CD4-positive, alpha-beta T cell treated with Interleukin-2 at 100 ng/mL for 4 hours (primary cell): ENCODE measurements at regions not wholly inside any gene's neighbourhood (a gene's known extent, or its start where the extent isn't known, plus 50 kb on each side); places are given as distances from the start of the nearest gene placed in this dataset.
"Not testable (repeated sequence)": the region's sequence is repeated elsewhere in the genome, so short reads cannot be mapped to it uniquely, and the experiment has no call there.

Experiments used
- DNase-seq: peaks from one replicate; pipeline ENCODE4 v3.0.0-alpha.2; 2020; ENCODE audit warnings: low spot score

DNA sequence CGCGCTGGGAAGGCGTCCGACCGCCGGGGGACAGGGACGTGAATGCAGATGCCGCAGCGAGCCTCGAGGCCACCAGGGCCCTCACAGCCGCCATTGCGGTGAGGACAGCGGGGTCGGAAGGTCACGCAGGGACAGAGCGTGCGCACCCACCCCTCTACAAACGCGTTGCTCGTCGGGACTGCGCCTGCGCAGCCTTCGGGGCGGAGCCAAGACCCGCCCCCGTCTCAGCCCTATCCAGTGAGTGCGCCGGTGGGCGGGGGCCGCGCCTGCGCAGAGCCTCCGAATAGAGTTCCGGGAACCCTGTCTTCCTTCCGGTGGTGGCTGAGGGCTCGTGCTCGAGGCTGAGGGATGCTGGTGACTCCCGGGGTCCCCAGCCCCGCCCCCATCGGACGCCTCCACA, 5393.1 kb upstream of the TPTE start:
- peak; percentile 97 for DNase-seq

DNA sequence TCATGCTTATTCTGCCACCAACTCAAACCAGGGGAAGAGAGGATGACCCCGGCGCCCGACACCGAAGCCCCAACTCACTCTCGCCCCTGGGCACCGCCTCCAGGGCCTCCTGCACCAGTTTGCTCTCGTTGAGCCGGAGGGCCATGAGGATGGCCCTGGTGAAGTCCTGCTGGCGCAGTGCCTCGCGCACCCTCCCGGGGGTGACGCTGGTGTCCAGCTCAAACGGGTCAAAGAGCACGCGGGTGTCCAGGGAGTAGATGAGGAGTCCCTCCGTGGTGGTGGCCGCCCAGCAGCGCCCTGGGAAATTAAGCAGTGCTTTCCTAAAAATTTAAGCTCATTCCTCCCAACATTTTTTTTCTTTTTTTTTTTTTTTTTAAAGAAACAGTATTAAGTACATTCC, 5387.6 kb upstream of the TPTE start:
- DNase-seq, result not testable (repeated sequence)

DNA sequence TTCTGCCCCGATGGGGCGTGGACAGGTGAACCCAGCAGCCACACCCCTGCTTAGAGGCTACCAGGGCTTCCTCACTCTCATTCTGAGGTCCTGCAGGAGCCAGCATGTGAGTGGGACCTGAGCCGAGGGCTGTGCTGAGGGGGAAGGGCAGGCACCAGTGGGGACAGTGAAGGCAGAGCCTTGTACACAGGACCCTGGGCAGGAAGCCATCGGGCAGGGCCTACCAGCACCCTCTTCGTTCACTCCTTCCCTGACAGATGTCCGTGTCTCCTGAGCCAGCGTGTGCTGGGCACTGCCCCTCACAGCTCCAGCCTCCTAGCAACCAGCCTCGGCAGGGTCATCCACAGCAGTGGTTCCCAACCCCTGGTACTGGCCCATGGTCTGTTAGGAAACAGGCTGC, 5385.0 kb upstream of the TPTE start:
- not testable (repeated sequence) for DNase-seq

DNA sequence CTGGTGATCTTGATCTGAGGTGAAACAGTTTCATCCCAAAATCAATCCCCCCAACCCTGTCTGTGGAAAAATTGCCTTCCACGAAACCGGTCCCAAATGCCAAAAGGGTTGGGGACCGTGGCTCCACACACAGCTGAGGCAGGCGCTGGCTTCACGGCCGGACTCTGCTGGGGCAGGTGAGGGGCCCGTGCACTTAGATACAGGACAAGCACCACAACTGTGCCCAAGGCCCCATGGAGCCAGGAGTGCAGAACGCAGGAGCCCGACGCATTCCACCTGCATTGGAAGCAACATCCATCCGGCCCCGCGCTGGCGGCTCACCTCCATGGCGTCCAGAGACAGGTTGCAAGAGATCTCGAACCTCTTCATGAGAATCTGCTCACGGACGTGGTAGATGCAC, 5384.4 kb upstream of the TPTE start:
- not testable (repeated sequence) for DNase-seq

DNA sequence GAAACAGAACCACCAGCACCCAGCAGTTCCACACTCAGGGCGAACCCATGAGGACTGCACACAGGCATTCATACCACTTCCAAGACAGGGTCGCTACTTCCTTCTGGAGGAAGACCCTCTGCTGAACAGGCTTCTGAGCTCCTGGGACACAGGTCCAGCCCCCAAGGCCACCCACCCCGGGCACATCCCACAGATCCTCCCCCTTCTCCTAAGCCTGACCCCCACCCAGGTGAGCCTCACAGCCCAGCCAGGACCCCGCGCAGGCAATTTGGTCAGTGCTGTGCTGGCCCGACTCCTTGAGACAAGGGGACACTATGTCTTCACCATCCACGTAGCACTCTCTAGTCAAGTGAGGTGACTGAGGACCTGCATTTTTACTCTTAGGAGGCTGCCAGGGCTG, 5382.7 kb upstream of the TPTE start:
- not testable (repeated sequence) for DNase-seq

DNA sequence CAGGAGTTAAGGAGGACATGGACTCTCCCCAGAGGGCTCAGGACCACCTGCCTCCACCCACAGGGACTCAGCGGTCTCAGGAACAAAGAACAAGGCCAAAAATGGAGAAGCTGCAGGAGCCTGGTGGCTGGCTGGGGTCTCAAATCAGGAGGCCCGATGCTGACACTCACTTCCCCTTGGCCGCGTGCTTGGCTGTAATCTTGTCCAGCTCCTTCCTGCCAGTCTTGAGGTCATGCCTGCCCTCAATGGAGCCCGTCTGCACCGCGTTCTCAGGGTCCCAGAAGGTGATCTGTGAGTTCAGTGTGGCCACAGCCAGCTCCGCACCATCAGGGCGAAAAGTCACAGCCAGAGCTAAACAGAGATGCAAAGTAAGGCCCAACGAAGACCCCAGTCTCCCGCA, 5381.9 kb upstream of the TPTE start:
- not testable (repeated sequence) for DNase-seq

DNA sequence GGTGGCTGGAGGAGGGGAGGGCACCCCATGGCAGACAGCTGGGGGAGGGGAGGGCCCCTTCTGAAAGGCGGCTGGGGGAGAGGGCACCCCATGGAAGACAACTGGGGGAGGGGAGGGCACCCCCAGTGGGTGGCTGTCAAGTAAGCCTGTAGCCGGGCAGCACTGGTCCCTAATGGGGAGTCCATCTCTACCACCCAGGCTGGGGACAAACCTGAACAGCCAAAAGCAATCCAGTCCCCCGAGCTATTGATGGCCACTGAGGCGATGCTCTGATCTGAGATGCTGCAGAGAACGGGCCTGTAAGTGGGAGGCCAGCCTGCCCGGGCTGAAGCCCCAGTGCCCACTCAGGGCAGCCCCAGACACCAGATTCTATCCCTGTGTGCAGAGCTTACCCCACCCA, 5378.4 kb upstream of the TPTE start:
- DNase-seq, result not testable (repeated sequence)

DNA sequence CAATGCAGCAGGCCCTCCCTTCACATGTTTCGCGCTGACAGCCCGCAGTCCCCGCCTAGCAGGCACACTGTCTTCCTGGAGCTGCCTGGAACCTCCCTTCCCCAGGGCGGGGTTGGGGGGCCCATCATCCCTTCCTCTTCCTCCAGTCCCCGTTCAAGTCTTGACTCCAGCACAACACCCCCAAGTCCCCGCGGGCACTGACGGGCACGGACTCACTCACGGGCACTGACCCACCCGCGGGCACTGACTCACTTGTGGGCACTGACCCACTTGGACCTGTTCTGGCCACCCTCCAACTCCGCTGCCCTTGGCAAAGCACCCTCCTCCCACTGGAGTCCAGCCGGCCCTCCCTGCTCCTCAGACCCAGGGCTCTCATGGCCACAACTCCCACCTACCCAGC, 5376.7 kb upstream of the TPTE start:
- not testable (repeated sequence) for DNase-seq

DNA sequence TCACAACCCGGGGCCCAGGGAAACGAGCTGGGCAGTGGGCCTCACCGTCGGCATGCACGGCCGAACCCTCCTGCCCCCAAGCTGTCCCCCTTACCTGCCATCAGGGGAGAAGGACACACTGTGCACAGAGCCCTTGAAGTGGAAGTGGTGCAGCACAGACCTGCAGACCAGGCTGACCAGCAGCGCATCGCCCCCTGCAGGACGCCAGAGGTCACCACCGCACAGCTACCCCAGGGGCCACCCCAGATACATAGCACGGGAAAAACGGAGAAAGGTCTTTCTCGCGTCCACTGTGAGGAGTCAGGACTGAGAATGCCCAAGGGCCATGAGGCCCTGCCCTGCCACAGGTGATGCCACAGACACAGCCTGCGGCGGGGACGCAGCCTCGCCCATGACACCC, 5373.7 kb upstream of the TPTE start:
- DNase-seq, result not testable (repeated sequence)

DNA sequence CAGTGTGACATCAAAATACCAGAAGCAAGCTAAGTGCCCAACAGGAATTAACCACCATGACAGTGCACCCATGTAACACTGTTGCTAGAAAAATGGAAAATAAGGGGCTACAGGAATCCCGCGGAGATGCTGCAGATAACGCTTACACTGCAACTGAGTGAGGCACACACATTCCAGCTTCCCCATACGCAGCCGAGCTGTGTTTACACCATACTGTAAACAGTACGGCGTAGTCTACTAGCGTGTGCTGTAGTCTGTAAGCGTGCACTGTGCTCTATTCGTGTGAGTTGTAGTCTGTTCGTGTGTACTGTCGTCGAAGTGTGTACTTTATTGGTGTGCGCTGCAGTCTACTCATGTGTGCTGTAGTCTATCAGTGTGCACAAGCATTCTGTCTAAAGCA, 5372.2 kb upstream of the TPTE start:
- DNase-seq, result not testable (repeated sequence)

DNA sequence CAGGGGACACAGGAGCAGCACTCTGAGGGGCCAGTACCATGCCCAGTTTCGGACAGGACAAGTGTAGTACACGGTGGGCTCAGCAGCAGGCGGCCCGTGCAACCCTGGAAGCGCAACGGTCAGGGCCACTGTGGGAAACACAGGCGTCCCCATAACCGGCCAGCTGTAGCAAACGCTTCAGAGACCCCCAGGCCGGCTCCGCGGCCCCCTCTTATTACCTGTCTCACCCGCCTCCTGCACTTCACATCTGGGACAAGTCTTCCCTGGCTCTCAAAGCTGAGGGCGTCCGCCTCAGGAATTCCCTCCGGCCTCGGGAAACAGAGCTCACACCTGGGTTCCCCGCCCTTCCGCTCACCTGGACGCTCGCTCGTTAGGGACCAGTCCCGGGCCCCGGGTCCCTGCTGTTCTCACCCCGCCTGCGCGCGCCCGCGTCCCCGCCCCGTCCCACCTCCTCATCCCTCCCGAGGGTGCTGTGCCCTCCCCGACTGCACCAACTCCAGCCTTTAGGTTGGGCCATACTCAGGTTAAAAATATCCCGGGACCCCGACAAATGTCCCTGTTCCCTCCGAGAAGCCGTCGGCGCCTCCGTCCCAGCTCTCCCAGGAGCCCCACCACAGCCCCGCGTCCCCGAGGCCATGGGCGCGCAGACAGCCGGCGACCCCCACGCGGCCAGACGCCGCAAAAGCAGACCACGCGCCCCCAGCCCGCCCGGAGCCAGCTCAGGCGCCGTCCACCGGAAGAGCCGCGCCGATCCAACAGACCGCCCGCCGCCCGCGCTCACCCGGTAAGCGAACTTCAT, 5367.3 kb upstream of the TPTE start:
- DNase-seq, result not testable (repeated sequence)

DNA sequence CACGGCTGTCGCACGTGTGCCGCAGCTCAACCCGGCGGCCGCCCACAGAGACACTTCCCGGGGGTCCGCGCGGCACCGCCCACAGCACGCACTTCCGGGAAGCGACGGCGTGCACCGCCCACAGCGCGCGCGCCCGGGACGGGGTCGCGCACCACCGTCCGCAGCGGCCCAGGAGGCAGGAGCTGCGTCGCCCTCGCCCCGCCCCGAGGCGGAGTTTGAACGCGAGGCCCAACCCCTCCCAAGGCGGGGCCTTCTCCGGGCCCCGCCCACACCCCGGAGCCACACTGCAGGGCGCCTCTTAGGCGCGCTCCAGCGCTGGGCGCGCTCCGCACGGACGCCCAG, 5366.8 kb upstream of the TPTE start:
- DNase-seq, result peak; percentile 92

DNA sequence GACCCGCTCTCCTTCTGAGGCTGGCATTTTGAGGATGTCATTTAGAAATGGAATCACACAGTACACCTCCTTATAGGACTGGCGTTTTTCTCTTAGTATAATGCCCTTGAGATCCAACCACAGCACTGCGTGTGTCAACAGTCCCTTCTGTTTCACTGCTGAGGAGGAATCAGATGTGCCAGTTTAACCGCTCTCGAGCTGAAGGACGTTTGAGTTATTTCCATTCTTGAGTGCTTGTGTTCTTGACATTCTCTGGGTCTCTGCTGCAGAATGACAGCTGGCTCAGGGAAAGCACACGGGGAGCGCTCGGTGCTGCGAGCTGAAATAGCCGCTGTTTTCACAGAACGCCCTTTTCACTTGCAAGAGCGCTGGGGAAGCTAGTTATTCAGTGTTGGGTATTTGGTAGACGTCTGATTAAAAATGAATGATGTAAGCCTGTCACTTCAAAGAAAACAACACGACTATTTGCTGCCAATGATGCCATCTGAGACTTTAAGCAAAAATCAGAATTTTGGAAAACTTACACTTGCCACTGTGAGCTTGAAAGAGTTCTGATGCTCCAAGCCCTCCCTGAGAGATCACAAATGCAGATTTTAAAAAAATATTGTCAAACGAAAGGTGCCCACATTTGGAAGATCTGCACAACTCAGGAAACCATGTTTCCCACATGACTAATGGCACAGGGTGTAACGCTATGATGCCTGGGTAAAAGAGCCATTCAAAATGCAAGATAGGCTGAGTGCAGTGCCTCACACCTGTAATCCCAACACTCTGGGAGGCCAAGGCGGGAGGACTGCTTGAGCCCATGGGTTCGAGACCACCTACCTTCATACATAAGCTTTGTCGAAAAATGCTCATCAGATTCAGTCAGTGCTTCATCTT, 5358.4 kb upstream of the TPTE start:
- not testable (repeated sequence) for DNase-seq

DNA sequence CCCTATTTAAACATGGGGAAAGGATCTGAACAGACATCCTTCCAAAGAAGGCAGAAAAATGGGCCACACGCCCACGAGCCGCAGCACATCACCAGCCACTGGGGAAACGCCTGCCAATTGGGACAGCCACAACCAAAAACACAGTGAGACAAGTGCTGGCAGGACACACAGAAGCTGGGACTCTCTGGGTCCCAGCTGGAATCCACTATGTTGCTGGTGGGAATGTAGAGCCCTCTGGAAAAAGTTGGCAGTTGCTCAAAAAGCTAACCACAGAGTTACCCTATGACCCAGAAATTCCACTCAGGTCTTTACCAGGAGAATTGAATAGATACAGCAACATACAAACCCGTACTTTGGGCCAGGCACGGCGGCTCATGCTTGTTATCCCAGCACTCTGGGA, 5355.6 kb upstream of the TPTE start:
- not testable (repeated sequence) for DNase-seq
